ENCODE measurements at regions not wholly inside any gene's neighbourhood (a gene's known extent, or its start where the extent isn't known, plus 50 kb on each side); places are given as distances from the start of the nearest gene placed in this dataset.
"Not testable (repeated sequence)": the region's sequence is repeated elsewhere in the genome, so short reads cannot be mapped to it uniquely, and the experiment has no call there.

DNA sequence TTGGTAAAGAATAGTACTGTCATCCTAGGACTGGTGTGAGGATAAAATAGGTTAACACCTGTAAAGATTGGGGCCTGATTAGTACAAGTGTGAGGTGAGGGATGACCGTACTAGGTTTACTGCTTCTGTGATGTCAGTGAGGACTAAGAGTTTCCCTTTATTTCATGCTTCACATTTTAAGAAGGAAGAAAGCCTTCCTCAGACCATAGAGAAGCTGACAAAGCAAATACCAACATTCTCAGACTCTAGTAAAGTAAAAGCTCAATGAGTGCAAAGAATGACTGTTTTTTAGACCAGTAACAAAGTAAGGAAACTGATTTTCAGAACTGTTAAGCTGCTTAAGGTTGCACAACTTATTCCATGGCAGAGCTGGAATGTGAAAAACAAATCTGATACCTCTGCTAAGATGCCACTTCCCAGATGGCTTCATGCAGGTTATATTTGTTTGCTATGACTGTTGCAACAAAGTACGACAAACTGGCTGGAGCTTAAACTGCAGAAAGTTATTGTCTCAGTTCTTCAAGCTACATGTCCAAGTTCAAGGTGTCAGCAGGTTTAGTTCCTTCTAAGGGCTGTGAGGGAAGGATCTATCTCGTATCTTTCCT lies 354.9 kb downstream of the RSL24D1 start:
- DNase-seq: no peak

DNA sequence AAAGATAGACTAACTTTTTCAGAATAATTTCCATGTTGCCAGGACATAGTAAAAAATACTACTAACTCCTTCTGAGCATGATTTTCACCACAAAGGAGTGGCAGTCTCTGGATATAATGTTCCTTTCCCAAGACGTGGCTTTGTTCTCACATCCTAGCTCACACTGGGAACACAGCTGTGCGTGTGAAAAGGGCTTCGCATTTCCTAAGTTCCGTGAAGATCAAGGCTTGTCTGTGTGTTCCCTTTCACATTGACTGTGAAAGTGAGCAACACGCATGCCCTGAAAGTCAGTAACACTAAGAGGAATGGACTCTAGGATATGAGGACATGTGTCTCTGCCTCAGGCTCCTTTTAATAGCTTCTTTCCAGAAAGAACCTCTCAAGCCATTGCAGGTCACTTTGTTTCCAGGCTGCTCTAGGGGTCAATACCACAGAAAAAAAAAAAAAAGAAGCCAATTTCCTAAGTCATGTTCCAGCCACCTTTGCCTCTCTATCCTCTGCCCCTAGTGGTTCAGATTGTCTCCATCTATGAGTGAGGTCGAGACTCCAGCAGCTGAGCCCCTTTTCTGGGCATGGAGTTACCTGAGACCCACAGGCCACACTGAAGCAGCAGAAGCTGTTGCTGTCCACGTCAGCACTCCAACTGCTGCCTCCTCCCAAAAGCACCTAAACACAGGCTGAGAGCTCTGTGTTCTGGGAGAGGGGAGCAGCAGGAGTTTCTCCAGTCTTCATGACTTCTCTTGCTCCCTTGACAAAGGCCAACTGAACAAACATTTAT lies 355.9 kb downstream of the RSL24D1 start:
- DNase-seq: no peak

DNA sequence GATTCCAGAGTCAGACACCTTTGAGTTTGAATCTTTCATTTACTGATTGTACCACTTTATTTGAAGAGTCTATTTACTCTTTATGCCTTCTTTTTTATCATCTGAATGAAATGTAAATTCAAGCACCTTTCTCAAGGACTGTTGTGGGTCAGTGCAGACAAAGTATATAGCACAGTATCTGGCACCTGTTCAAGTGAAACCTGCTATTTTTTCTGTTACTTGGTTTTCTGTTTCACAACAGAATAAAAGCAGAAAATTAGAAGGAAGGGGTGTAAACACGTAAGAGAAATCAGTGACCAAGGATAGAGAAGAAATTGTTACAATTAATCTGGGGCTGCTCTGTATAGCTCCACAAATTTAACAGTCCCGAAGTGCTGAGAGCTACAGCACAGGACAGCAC lies 357.4 kb downstream of the RSL24D1 start:
- DNase-seq: no peak

DNA sequence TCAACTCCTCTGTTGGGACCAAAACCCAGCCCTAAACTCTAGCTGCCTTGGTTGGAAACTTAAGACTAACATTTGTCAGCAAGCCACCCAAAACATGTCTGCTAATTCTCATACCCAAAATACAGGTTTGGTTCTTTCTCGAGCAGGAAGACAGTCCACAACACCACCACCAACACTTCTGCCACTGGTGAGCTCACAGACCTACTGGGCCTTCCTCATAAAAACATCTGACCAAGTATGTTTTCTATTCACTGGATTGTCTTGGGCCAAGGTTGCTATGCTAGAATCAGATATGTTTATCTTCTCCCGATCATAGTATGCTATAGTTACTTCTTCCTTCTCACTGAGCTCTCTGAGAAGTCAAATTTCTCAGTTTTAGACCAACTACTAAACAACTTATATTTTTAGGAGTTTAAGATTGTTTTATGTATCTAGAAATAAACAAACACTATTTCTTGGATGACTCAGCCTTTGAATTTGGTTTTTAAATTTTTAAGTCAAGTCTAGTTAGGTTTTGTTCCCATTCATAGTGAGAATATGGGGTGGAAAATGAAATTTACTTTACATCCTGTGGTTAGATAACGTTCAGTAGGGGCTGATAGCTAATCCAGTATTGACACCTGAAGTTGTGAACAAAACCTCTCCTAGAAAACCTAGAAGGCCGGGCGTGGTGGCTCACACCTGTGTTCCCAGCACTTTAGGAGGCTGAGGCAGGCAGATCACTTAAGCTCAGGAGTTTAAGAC lies 360.5 kb downstream of the RSL24D1 start:
- DNase-seq: no peak

DNA sequence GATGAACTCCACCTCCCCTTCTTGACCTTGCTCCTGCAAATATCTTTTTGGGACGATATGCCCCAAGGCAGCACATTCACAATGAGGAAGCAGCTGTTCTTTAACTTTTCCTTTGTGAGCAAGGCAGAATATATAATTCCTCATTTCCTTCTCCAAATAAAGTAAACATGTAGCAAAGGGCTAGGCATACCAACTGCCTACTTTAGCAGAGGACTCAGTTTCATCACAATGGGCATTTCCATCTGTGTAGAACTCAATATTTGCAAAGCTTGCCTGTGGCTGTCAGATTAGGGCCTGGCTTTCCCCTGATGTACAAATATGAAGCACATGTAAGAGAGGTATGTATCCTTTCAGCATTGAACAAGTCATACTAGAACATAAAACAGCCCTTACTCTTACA lies 366.9 kb downstream of the RSL24D1 start:
- no peak for DNase-seq

DNA sequence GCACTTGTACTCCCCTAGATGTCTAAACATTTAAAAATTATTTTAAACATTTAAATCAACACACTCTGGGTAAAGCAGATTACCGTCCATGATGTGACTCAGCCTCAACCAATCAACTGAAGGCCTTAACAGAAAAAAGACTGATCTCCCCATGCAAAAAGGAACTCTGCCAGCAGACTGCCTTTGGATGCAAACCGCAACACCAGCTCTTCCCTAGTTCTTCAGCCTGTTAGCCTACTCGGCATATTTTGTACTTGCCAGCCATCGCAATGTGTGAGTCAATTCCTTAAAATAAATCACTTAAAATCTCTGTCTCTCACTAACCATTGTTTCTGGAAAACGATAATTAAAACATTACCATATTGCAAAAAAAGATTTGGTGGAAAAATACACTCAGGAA lies 375.9 kb downstream of the RSL24D1 start:
- DNase-seq: peak in 38 of 58 donors; percentile 0 to 65 (median 12)

DNA sequence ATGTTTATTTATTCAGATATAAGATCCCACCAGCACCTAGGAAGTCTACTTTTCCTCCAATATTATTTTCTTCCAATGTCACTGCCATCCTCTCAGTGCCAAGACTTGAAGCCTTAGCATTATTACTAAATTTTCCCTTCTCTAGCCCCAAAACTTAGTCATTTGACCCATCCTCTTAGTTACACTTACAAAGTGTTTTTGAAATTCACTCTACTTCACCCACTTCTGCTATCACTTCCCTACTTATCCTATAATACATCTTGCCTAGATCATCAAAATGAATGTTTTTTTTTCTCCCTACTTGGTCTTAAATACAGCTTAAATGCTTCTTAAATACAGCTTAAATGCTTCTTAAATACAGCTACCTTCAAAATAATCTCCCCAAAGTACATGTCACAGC lies 376.6 kb downstream of the RSL24D1 start:
- no peak for DNase-seq

DNA sequence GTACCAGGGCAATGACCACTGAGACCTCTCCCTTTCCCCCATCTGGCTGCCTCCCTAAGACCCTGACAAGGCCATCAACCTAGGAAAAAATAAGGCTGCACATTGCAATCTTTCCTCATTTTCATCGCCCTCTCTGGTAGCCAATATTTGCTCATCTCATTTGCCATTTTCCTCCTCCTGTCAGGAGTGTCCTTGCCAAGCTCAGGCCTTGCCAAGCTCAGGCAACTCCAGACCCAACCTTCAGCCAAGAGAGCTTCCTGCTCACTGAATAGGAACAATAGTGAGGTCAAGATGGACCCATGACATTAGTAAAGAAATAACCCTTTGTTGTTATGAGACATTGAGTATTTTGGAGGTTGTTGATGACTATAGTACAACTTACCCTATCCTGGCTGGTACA lies 380.3 kb downstream of the RSL24D1 start:
- no peak for DNase-seq

DNA sequence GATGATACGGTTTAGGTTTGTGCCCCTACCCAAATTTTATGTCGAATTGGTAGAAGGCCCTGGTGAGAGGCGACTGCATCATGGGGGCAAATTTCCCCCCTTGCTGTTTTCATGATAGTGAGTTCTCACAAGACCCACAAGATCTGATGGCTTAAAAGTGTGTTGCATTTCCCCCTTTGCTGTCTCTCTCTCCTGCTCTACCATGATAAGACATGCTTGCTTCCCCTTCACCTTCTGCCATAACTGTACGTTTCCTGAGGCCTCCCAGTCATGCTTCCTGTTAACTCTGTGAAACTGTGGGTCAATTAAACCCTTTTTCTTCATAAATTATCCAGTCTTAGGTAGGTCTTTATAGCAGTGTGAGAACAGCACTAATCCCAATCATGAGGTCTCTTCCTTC lies 381.2 kb downstream of the RSL24D1 start:
- DNase-seq: no peak

DNA sequence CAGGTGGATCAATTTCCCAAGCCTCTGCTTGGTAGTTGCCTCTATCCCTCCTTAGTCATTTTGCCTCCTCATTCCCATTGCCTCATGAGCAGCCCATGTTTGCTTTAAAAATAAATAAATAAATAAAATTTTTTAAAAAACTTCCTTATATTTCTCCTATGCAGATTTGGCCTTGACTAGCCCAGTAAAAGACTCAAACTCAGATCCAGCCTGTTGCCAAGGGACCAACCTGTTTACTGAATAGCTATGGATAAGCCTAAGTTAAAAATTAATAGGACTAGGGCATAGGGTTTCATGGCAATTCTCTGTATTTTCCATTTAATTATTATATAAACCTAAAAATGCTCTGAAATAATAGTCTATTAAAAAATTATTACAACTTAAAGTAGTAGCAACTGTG lies 384.4 kb downstream of the RSL24D1 start:
- DNase-seq: no peak

DNA sequence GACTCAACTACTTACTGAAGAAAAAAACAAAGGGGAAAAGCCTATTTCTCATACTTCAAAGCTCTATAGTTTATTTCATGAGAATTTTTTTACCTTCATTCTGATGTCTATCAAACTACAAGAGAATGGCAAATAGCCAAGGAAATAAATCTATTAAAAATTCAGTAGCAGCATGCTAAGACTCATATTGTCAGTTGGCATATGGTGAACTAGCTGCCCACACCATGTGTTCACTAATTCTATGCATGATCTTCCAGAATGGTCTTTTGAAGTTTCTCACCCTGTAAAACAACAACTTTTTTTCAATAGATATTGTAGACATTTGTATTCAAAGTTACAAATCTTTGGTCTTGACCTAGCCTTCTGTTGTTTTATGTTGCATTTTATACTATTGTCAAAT lies 386.2 kb downstream of the RSL24D1 start:
- no peak for DNase-seq

DNA sequence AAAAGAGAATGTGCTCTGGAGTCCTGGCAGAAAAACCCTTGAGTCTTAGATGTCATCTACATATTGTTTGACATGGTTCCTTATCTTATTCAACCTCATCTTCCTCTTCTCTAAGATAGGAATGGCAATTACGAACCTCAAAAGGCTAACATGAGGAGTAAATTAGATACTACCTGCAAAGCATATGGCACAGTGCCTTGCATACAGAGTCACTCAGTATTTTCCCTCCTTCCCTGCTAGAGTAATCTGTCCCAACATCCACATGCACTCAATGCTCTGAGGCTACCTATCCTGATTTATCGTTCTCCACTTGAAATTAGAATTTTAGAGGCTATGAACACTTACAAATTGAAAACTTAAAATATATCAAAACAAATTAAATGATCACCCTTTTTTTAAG lies 386.7 kb downstream of the RSL24D1 start:
- DNase-seq: no peak

DNA sequence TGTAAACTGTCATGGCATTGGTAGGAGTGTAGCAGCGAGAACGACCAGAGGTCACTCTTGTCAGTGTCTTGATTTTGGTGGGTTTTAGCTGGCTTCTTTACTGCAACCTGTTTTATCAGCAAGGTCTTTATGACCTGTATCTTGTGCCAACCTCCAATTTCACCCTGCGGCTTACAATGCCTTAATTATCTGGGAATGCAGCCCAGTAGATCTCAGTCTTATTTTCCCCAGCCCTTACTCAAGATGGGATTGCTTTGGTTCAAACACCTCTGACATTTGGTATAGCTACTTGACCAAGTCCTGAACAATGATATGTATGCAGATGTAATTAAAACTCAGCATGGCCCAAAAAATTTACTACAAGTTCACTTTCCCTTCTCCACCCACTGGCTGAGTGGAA lies 388.4 kb downstream of the RSL24D1 start:
- no peak for DNase-seq

DNA sequence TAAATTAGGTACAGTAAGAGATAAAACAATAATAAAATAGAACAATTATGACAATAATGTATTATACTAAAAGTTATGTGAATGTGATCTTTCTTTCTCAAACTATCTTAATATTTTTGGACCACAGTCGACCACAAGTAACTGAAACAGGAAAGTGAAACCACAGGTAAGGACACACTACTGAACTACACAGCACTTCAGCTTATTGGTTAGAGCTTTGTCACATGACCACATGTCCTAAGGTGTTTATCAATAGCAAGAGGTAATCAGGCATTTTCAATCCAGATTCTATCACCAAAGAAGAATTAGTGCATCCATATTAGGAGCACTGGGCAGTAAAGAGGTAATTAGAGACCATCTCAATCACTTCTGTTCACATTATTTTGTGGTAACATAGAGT lies 392.8 kb downstream of the RSL24D1 start:
- DNase-seq: no peak

DNA sequence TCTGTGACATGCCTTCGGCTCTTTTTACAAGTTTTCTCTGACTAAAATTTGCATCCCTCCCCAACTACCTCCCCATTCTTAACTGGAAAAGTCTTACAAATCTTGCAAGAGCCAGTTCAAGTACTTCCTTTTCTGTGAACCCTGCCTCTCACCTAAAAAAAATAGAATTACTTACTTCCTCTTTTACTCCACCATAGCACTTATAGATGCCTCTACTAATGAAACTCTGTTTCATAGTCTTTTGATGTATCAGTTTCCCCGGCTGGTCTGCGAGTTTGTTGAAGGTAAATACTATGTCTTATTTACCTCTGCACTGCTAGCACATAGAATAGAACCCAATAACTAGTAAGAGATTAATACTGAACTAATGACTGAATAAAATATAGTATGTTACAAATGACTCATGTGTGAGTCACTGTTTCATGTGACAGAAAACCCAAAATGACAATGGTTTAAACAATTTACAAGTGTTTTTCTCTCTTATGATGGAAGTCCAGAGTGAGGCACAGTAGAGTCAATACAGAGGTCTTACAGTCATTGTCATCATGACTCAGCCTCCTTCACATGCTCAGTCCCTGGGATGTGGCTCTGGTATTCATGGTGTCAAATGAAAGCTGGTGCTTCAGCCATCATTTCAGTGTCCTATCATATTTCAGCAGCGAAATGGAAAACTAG lies 393.5 kb downstream of the RSL24D1 start:
- no peak for DNase-seq

DNA sequence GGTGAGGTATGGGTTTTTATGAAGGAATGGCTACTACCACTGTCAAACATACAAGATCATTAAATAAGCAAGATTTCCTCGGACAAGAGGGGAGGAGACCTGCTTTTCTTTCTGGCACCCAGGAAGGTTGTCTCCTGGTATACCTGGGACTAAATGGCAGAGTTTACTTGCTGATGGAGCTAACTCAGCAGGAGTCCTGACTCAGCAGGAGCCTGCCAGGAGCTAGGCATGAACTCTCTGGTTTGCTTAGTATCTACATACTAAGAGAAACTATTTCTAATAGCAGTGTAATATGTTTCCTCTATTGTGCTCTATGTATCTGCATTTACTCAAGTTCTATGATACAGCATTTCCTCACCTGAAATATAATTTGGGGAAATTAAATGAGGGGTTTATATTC lies 404.2 kb downstream of the RSL24D1 start:
- DNase-seq: no peak

DNA sequence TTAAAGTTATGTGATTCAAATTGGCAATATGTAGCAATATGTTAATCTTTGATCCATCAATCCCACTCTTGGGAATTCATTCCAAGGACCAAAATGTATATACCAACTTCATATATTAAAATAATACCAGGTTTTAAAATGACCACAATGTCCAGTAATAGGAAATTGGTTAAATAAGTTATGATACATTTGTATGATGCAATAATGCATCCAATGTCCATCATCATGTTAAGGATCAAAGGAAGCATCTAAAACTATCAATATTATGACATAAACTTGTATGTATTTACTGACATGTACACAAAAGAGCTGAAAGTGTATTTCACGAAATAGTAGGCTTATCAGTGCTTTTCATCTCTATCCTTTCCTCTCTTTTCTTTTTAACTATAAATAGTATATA lies 406.0 kb downstream of the RSL24D1 start:
- no peak for DNase-seq

DNA sequence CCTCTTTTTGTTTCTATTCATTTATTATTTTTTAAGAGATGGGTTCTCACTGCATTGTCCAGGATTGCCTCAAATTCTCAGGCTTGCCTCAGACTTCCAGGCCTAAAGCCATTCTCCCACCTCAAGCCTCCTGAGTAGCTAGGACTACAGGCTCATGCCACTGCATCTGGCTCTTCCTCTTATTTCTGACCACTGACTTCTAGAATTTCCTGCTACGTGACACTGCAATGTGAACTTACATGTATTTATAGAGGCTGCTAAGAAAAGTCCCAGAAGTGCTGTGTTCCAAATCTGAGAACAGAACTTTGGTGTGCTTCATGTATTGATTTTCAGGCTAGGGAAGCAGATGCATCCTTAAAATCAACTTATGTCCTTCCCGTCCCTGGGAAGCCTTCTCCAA lies 407.4 kb downstream of the RSL24D1 start:
- peak in 4 of 58 donors; percentile 1 to 37 (median 1) for DNase-seq

DNA sequence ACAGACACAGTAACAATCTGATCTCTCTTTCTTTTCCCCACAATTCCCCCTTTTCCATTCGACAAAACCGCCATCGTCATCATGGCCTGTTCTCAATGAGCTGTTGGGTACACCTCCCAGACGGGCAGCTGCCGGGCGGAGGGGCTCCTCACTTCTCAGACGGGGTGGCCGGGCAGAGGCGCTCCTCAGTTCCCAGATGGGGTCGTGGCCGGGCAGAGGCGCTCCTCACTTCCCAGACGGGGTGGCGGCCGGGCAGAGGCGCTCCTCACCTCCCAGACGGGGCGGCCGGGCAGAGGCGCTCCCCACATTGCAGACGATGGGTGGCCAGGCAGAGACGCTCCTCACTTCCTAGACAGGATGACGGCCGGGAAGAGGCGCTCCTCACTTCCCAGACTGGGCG lies 415.5 kb downstream of the RSL24D1 start:
- DNase-seq: not testable (repeated sequence)

DNA sequence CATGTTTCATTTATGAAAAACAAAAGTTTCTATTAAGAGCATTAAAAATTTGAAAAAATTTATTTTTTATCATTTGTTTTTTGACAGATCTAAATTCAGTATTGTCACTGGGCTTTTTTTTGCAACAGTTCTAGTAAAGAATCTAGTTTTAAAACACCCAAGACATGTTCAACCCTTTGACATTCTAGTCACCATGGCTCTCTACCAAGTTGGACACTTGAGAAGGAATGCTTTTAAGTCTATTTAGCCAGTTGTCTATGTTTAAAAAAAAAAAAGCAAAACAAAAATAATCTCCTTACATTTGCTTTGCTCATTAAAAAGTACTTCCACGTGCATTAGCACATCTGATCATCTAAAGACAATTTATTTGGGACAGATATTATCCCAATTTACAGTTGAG lies 417.5 kb downstream of the RSL24D1 start:
- DNase-seq: no peak

DNA sequence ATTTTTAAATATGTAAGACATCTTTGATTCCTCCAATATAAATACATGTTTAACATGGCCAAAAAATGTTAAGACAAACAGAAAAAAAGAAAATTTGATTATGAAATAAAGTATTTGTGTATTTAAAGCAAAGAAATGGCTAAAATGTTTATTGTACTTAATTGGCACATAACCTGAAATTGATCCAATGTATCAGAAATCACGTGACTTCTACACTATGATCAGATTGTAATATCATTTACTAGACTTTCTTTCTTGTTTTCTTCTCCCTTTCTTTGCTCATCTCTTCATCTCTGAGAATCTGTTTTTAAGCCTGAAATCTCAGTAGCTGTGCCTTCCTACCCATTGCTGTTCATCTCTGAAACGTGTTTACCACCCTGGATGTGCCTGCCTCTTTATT lies 420.3 kb downstream of the RSL24D1 start:
- DNase-seq: no peak

DNA sequence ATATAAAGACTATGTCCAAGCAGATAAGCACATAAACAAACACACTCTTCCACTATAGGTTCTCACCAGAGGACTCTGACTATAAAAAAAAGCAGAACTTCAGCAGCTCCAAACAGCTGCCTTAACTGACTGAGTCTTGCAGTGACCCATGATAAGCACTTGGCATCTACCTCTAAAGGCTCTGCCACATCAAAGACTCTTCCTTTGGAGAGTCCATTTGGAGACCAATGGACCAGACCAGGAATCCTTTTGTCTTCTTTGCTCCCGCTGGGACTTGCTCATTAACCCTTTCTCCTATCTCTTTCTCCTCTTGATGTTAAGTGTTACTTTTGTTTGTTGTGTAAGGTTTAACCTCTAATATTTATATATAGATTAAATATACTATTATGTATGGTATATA lies 424.1 kb downstream of the RSL24D1 start:
- DNase-seq: no peak

All from anterior cingulate cortex (tissue), 58 donors.